ENCODE measurements at regions not wholly inside any gene's neighbourhood (a gene's known extent, or its start where the extent isn't known, plus 50 kb on each side); places are given as distances from the start of the nearest gene placed in this dataset.

DNA sequence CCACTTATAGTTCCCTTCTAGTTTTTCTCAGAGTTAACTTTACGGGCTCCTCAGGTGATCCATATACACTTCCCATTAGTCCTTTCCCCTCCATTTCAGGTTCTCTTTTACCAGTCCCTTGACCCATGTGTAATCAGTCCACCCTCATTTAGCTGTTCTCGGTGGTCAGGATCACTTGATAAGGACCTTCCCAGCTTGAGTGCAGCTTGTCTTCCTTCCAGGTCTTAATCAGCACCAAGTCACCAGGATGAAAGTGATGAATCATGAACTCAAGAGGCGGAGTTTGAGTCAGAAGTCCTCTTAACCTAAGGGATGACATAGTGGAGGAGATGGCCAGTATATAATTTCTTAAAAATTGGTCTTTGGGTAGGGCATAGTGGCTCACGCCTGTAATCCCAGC, 63.1 kb upstream of the CNTNAP2 start (continued):
- TF ChIP-seq POLR2AphosphoS5 (IDR thresholded peaks at IDR 0.05; ENCODE audit: control insufficient read depth, insufficient read depth, low read depth, low read length), result peak; percentile 37; the same call in 1 of the 2 replicates
- peak; percentile 35; the same call in 1 of the 2 replicates for TF ChIP-seq FOXM1 (IDR thresholded peaks at IDR 0.05; ENCODE audit: low read depth)
- no peak for TF ChIP-seq FOXM1 (CRISPR knock-in tag; IDR thresholded peaks at IDR 0.05; ENCODE audit: low read depth)
- no peak for TF ChIP-seq HSF4 (CRISPR knock-in tag; IDR thresholded peaks at IDR 0.05; ENCODE audit: borderline replicate concordance)
- no peak for TF ChIP-seq PTTG1 (tag; IDR thresholded peaks at IDR 0.05; ENCODE audit: low read depth)
- TF ChIP-seq POLR2A (conservative IDR thresholded peaks at IDR 0.05), result no peak
- no peak for TF ChIP-seq ZNF217 (CRISPR knock-in tag; IDR thresholded peaks at IDR 0.05)
- no peak for TF ChIP-seq SRSF1 (IDR thresholded peaks at IDR 0.05; ENCODE audit: low read depth, low read length)
- no peak for TF ChIP-seq KAT2B (IDR thresholded peaks at IDR 0.05; ENCODE audit: low read depth, low read length)
- TF ChIP-seq, protein P1, sequence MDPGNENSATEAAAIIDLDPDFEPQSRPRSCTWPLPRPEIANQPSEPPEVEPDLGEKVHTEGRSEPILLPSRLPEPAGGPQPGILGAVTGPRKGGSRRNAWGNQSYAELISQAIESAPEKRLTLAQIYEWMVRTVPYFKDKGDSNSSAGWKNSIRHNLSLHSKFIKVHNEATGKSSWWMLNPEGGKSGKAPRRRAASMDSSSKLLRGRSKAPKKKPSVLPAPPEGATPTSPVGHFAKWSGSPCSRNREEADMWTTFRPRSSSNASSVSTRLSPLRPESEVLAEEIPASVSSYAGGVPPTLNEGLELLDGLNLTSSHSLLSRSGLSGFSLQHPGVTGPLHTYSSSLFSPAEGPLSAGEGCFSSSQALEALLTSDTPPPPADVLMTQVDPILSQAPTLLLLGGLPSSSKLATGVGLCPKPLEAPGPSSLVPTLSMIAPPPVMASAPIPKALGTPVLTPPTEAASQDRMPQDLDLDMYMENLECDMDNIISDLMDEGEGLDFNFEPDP (CRISPR knock-in tag; IDR thresholded peaks at IDR 0.05), result no peak
- no peak for TF ChIP-seq CSDE1 (IDR thresholded peaks at IDR 0.05)
- no peak for TF ChIP-seq RUNX1 (IDR thresholded peaks at IDR 0.05; ENCODE audit: low read depth)
- no peak for TF ChIP-seq HNRNPLL (IDR thresholded peaks at IDR 0.05; ENCODE audit: low read depth, low read length, poor library complexity, severe bottlenecking)
- TF ChIP-seq ZNF551 (CRISPR knock-in tag; IDR thresholded peaks at IDR 0.05), result no peak
- TF ChIP-seq ELF2 (CRISPR knock-in tag; IDR thresholded peaks at IDR 0.05), result no peak
- TF ChIP-seq EP300 (IDR thresholded peaks at IDR 0.05; ENCODE audit: low read length), result peak; percentile 67; the same call in 1 of the 2 replicates
- peak; percentile 56 for TF ChIP-seq HDAC3 (IDR thresholded peaks at IDR 0.05; ENCODE audit: borderline replicate concordance, partially characterized antibody)
- peak; percentile 68; the same call in 1 of the 2 replicates for TF ChIP-seq SMARCC2 (IDR thresholded peaks at IDR 0.05; ENCODE audit: low read depth)
- no peak for TF ChIP-seq CC2D1A (IDR thresholded peaks at IDR 0.05)
- TF ChIP-seq DPF2 (IDR thresholded peaks at IDR 0.05), result peak; percentile 89
- no peak for TF ChIP-seq BRCA1 (IDR thresholded peaks at IDR 0.05)
- TF ChIP-seq BRCA1 (CRISPR knock-in tag; IDR thresholded peaks at IDR 0.05), result no peak
- TF ChIP-seq FOSL1 (tag; conservative IDR thresholded peaks at IDR 0.05), result peak; percentile 80
- peak; percentile 52 for TF ChIP-seq NEUROD1 (IDR thresholded peaks at IDR 0.05; ENCODE audit: borderline replicate concordance, low read depth, low read length, partially characterized antibody)
- no peak for TF ChIP-seq ZNF586 (CRISPR knock-in tag; conservative IDR thresholded peaks at IDR 0.05)
- TF ChIP-seq MYC (IDR thresholded peaks at IDR 0.05; ENCODE audit: low read depth, low read length), result peak; percentile 24; the same call in 1 of the 2 replicates
- no peak for TF ChIP-seq MYC (CRISPR knock-in tag; IDR thresholded peaks at IDR 0.05; ENCODE audit: borderline replicate concordance, low read depth)
- no peak for TF ChIP-seq ZNF282 (CRISPR knock-in tag; IDR thresholded peaks at IDR 0.05)
- no peak for TF ChIP-seq RFX7 (CRISPR knock-in tag; IDR thresholded peaks at IDR 0.05)
- TF ChIP-seq SAFB (IDR thresholded peaks at IDR 0.05; ENCODE audit: borderline replicate concordance, low read depth, low read length), result no peak
- peak; percentile 50; the same call in 1 of the 2 replicates for TF ChIP-seq ATF7 (IDR thresholded peaks at IDR 0.05)

Measured in K562 (cell line).